ENCODE measurements at regions not wholly inside any gene's neighbourhood (a gene's known extent, or its start where the extent isn't known, plus 50 kb on each side); places are given as distances from the start of the nearest gene placed in this dataset.

DNA sequence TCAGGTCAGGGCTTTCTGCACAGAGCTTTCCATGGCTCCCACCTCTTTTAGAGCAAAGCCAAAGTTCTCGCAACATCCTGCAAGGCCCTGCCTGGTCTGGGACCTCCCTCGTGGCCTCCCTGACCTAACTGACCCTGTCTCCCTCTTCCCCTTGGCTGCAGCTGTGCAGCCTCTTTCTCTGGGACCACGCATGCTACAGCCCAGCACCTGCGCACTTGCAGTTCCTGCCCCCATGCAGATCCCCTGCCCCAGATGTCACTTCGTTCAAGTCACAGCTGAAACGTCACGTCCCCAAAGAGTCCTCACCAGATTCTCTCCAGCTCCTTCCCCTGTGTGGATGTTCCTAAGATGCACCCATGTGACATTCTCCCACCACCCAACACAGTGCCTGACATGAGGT, 61.2 kb upstream of the ZNF716 start:
- peaks cover 18% of the 10 kb centered on the region for H3K27me3 ChIP-seq (ENCODE audit: insufficient read depth, insufficient read length)
- H3K4me3 ChIP-seq (ENCODE audit: insufficient read length, low read depth) = no peak overlapping the region
- no peaks in the 10 kb centered on the region for H3K9me3 ChIP-seq (ENCODE audit: insufficient read depth, low read length)
- H3K9ac ChIP-seq (ENCODE audit: insufficient read length, low read depth) = no peak overlapping the region
- no peaks in the 10 kb centered on the region for H3K4me1 ChIP-seq (ENCODE audit: insufficient read depth, insufficient read length)
- no peak for TF ChIP-seq ZNF274 (IDR thresholded peaks at IDR 0.05; ENCODE audit: low read depth, low read length)
- TF ChIP-seq YY1 (IDR thresholded peaks at IDR 0.05; ENCODE audit: insufficient read depth, insufficient read length) = no peak
- no peak for TF ChIP-seq SUZ12 (IDR thresholded peaks at IDR 0.05; ENCODE audit: extremely low read depth, insufficient read depth, insufficient read length)
- DNase-seq (ENCODE audit: low read depth, low spot score) = no peak
- no peaks in the 10 kb centered on the region for H3K36me3 ChIP-seq (ENCODE audit: insufficient read depth, insufficient read length, low read length)

DNA sequence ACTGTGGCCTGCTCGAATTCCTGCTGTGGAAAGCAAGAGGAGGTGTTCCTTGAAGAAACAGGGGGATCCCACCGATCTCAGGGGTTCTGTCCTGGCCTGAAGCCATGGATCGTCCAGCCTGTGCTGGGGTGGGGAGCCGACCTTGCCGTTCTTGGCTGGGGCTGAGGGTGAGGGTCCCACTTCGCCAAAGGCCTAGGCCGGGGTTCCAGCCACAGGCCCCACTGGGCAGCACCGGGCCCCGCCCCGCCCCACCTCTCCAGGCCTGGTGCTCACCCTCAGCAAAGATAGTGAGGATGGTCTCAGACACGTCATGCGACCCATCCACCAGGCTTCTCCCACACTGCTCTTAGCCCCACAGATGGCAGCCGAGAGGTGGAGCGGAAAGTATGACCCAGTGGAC, 51.4 kb upstream of the ZNF716 start:
- TF ChIP-seq SUZ12 (IDR thresholded peaks at IDR 0.05; ENCODE audit: extremely low read depth, insufficient read depth, insufficient read length) = no peak
- no peak for TF ChIP-seq YY1 (IDR thresholded peaks at IDR 0.05; ENCODE audit: insufficient read depth, insufficient read length)
- TF ChIP-seq ZNF274 (IDR thresholded peaks at IDR 0.05; ENCODE audit: low read depth, low read length) = no peak
- H3K9me3 ChIP-seq (ENCODE audit: insufficient read depth, low read length) = no peaks in the 10 kb centered on the region

DNA sequence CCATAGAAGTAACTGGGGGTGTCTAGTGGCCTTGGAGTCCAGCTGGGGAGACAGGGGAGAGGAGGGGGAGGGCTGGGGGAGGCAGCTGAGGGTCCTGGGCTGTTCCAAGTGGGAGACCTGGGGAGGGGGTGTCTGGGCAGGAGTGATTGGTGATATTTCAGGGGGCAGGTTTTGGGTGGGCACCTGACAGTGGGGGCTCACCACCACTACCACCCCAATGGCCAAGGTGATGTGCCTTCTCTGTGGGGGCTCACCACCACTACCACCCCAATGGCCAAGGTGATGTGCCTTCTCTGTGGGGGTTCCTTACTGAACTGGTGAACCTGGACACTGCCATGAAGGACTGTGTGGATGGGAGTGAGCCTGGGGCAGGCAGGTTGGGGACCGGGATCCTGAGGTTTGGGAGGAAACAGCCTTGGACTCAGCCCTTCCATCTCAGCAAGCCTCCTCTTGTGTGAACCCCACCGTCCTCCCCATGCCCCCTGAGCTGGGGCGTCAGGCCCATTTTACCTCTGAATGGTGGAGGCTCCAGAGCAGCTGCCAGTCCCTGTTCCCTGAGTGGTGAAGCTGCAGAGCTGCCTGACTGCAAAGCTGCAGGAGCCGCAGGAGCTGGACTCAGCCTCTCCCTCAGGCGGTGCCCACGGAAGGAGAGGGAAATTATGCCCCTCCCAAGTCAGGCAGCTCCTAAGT, 50.6 kb upstream of the ZNF716 start:
- Histone ChIP-seq H3K27me3 (ENCODE audit: insufficient read depth, insufficient read length) (peaks cover 4% of the 10 kb centered on the region), H3K4me1 (ENCODE audit: insufficient read depth, insufficient read length) (no peaks in the 10 kb centered on the region), H3K9ac (ENCODE audit: insufficient read length, low read depth) (no peak overlapping the region), H3K9me3 (ENCODE audit: insufficient read depth, low read length) (no peaks in the 10 kb centered on the region), H3K4me3 (ENCODE audit: insufficient read length, low read depth) (no peak overlapping the region), H3K36me3 (ENCODE audit: insufficient read depth, insufficient read length, low read length) (no peaks in the 10 kb centered on the region)
- TF ChIP-seq SUZ12 (IDR thresholded peaks at IDR 0.05; ENCODE audit: extremely low read depth, insufficient read depth, insufficient read length) = no peak
- no peak for DNase-seq (ENCODE audit: low read depth, low spot score)

More for the DNA sequence above, 51.4 kb upstream of the ZNF716 start:
- Histone ChIP-seq H3K9ac (ENCODE audit: insufficient read length, low read depth) (no peak overlapping the region), H3K4me3 (ENCODE audit: insufficient read length, low read depth) (no peak overlapping the region), H3K27me3 (ENCODE audit: insufficient read depth, insufficient read length) (peaks cover 4% of the 10 kb centered on the region), H3K4me1 (ENCODE audit: insufficient read depth, insufficient read length) (no peaks in the 10 kb centered on the region), H3K36me3 (ENCODE audit: insufficient read depth, insufficient read length, low read length) (no peaks in the 10 kb centered on the region)
- no peak for DNase-seq (ENCODE audit: low read depth, low spot score)

DNA sequence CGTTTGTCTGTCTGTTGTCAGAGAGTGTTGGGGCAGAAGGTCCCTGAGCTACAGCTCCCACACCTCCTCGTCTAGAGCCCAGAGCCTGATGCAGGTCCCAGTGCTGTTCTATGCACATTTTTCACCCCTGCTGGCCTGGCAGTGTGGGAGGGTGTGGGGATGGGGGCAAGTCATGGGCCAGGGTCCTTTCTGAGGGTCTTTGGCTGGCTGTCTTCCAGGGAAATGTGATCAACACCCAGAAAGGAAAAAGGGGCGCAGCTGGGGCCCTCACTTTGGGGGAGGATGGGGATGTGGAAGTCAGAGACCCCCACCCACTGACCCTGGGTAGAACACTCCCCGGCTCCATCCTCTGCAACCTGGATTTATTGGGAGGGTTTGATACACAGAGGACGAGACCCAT, 50.0 kb upstream of the ZNF716 start:
- no peak for TF ChIP-seq SUZ12 (IDR thresholded peaks at IDR 0.05; ENCODE audit: extremely low read depth, insufficient read depth, insufficient read length)
- TF ChIP-seq YY1 (IDR thresholded peaks at IDR 0.05; ENCODE audit: insufficient read depth, insufficient read length) = no peak
- no peak for TF ChIP-seq ZNF274 (IDR thresholded peaks at IDR 0.05; ENCODE audit: low read depth, low read length)
- DNase-seq (ENCODE audit: low read depth, low spot score) = no peak
- Histone ChIP-seq H3K27me3 (ENCODE audit: insufficient read depth, insufficient read length) (peaks cover 4% of the 10 kb centered on the region), H3K9me3 (ENCODE audit: insufficient read depth, low read length) (no peaks in the 10 kb centered on the region), H3K4me3 (ENCODE audit: insufficient read length, low read depth) (no peak overlapping the region), H3K4me1 (ENCODE audit: insufficient read depth, insufficient read length) (no peaks in the 10 kb centered on the region), H3K36me3 (ENCODE audit: insufficient read depth, insufficient read length, low read length) (no peaks in the 10 kb centered on the region), H3K9ac (ENCODE audit: insufficient read length, low read depth) (no peak overlapping the region)

All from NT2/D1 (cell line).